Endodermal cell (in vitro differentiated cells): ENCODE measurements at regions not wholly inside any gene's neighbourhood (a gene's known extent, or its start where the extent isn't known, plus 50 kb on each side); places are given as distances from the start of the nearest gene placed in this dataset.

Experiments
- DNase-seq: peaks from one replicate; pipeline ENCODE4 v3.0.0-alpha.2; 2017
- H3K27ac ChIP-seq: 2 replicates; pipeline ENCODE4 v1.5.1; 2013; ENCODE audit warnings: mild to moderate bottlenecking, low read depth, low read length, moderate library complexity
- H3K27me3 ChIP-seq: 2 replicates; pipeline ENCODE4 v1.6.1; 2013; ENCODE audit warnings: mild to moderate bottlenecking, low read length, moderate library complexity; ENCODE audit not compliant: insufficient read depth, control insufficient read depth, poor library complexity, severe bottlenecking
- H3K36me3 ChIP-seq: 2 replicates; pipeline ENCODE4 v1.7.0; 2013; ENCODE audit warnings: mild to moderate bottlenecking, low read length, moderate library complexity; ENCODE audit not compliant: control insufficient read depth, insufficient read depth
- H3K4me1 ChIP-seq: one replicate; pipeline ENCODE4 v1.7.0; 2013; ENCODE audit warnings: low read length; ENCODE audit not compliant: control insufficient read depth, insufficient read depth
- H3K4me3 ChIP-seq: 2 replicates; pipeline ENCODE4 v1.5.1; 2013; ENCODE audit warnings: mild to moderate bottlenecking, low read length, moderate library complexity
- H3K9ac ChIP-seq: 2 replicates; pipeline ENCODE4 v1.6.1; 2013; ENCODE audit warnings: mild to moderate bottlenecking, low read length, moderate library complexity; ENCODE audit not compliant: poor library complexity, severe bottlenecking; ENCODE audit errors: extremely low read depth
- H3K9me3 ChIP-seq: 2 replicates; pipeline ENCODE4 v1.6.1; 2013; ENCODE audit warnings: mild to moderate bottlenecking, low read length, moderate library complexity; ENCODE audit not compliant: control insufficient read depth
- H3K27ac Mint-ChIP-seq: 2 replicates; pipeline ENCODE4 v1.8.0; 2020; ENCODE audit warnings: mixed read lengths
- H3K27me3 Mint-ChIP-seq: 2 replicates; pipeline ENCODE4 v1.8.0; 2021; ENCODE audit warnings: mild to moderate bottlenecking, mixed read lengths; ENCODE audit not compliant: insufficient read depth
- H3K36me3 Mint-ChIP-seq: 2 replicates; pipeline ENCODE4 v1.8.0; 2020; ENCODE audit warnings: low read depth, mixed read lengths
- H3K4me1 Mint-ChIP-seq: 2 replicates; pipeline ENCODE4 v1.8.0; 2020; ENCODE audit warnings: mixed read lengths
- H3K4me3 Mint-ChIP-seq: 2 replicates; pipeline ENCODE4 v1.8.0; 2020; ENCODE audit warnings: mild to moderate bottlenecking, moderate library complexity, mixed read lengths
- H3K9me3 Mint-ChIP-seq: 2 replicates; pipeline ENCODE4 v1.8.0; 2020; ENCODE audit warnings: mild to moderate bottlenecking, mixed read lengths
- WGBS, 2 experiments: methylation state at CpG; one replicate each; pipeline versions ENCODE4 v1.1.5 to v1.1.7; 2013; ENCODE audit warnings: missing lambda C conversion rate in 2 of 2, mixed read lengths in 1 of 2; ENCODE audit not compliant: insufficient coverage in 1 of 2, insufficient read length in 1 of 2; 5-methylcytosine and 5-hydroxymethylcytosine counted together
- TF ChIP-seq, protein P1 (sequence below): fragments of 200-600 bp; sonication (generic); conservative IDR thresholded peaks from 2 replicates; pipeline ENCODE4 v1.5.0; 2021; ENCODE audit warnings: antibody characterized with exemption, mild to moderate bottlenecking

GRCh38 chr15:37586011-37586583, 348.3 kb upstream of the TMCO5A start:
- H3K27ac ChIP-seq: no peak overlapping the region
- H3K27ac Mint-ChIP-seq: no peak overlapping the region
- no peak overlapping the region for H3K9ac ChIP-seq
- no peaks in the 10 kb centered on the region for H3K4me1 Mint-ChIP-seq
- TF ChIP-seq, protein P1, sequence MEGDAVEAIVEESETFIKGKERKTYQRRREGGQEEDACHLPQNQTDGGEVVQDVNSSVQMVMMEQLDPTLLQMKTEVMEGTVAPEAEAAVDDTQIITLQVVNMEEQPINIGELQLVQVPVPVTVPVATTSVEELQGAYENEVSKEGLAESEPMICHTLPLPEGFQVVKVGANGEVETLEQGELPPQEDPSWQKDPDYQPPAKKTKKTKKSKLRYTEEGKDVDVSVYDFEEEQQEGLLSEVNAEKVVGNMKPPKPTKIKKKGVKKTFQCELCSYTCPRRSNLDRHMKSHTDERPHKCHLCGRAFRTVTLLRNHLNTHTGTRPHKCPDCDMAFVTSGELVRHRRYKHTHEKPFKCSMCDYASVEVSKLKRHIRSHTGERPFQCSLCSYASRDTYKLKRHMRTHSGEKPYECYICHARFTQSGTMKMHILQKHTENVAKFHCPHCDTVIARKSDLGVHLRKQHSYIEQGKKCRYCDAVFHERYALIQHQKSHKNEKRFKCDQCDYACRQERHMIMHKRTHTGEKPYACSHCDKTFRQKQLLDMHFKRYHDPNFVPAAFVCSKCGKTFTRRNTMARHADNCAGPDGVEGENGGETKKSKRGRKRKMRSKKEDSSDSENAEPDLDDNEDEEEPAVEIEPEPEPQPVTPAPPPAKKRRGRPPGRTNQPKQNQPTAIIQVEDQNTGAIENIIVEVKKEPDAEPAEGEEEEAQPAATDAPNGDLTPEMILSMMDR: no peak
- no peaks in the 10 kb centered on the region for H3K36me3 ChIP-seq
- DNase-seq: no peak
- H3K4me3 Mint-ChIP-seq: no peak overlapping the region
- no peaks in the 10 kb centered on the region for H3K36me3 Mint-ChIP-seq
- H3K4me1 ChIP-seq: no peaks in the 10 kb centered on the region
- 89 to 100% methylated on average over 4 to 10 of the region's 10 CpGs for WGBS, 2 experiments
- peaks cover 14% of the 10 kb centered on the region for H3K9me3 Mint-ChIP-seq
- H3K4me3 ChIP-seq: no peak overlapping the region
- H3K27me3 ChIP-seq: no peaks in the 10 kb centered on the region
- no peaks in the 10 kb centered on the region for H3K27me3 Mint-ChIP-seq
- H3K9me3 ChIP-seq: peaks cover 9% of the 10 kb centered on the region

DNA sequence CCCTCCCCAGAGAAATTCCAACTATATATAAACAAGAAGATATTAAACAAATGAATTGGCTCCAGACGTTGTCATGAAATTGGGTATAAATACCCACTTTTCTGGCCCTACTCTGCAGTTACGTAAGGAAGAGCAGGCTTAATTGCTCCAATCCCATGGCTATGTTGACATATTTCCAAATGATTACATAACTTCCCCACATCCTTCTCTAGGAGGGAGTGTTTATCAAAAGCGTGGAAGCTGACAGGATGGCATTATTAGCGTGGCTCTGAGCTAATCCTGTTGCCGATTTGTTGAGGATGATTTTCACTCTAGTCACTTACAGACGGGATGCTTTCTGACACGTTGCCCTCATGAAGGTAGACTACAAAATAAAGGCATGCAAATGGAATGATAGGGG, 347.5 kb upstream of the TMCO5A start:
- Mint-ChIP-seq H3K4me3 (no peak overlapping the region), H3K4me1 (no peaks in the 10 kb centered on the region), H3K36me3 (no peaks in the 10 kb centered on the region), H3K27ac (no peak overlapping the region), H3K9me3 (peaks cover 11% of the 10 kb centered on the region), H3K27me3 (no peaks in the 10 kb centered on the region)
- WGBS, 2 experiments: 92 to 95% methylated on average over 6 to 7 of the region's 7 CpGs
- Histone ChIP-seq H3K27me3 (no peaks in the 10 kb centered on the region), H3K9ac (no peak overlapping the region), H3K9me3 (peaks cover 9% of the 10 kb centered on the region), H3K4me1 (no peaks in the 10 kb centered on the region), H3K4me3 (no peak overlapping the region), H3K27ac (no peak overlapping the region), H3K36me3 (no peaks in the 10 kb centered on the region)
- TF ChIP-seq, protein P1: no peak
- no peak for DNase-seq

- Mint-ChIP-seq H3K4me3 (no peak overlapping the region), H3K36me3 (no peaks in the 10 kb centered on the region), H3K27ac (no peak overlapping the region), H3K27me3 (no peaks in the 10 kb centered on the region), H3K4me1 (peaks cover 6% of the 10 kb centered on the region), H3K9me3 (no peaks in the 10 kb centered on the region)
- Histone ChIP-seq H3K36me3 (no peaks in the 10 kb centered on the region), H3K4me3 (no peak overlapping the region), H3K27me3 (no peaks in the 10 kb centered on the region), H3K4me1 (no peaks in the 10 kb centered on the region), H3K9me3 (no peaks in the 10 kb centered on the region), H3K9ac (no peak overlapping the region), H3K27ac (no peak overlapping the region)
- TF ChIP-seq, protein P1: no peak
- no peak for DNase-seq
- 90% methylated on average over 2 of the region's 2 CpGs; no CpG with 5 or more reads in 1 of the 2 experiments for WGBS, 2 experiments
Measured at GRCh38 chr15:37594417-37594816, 340.0 kb upstream of the TMCO5A start.
